ENCODE measurements at regions not wholly inside any gene's neighbourhood (a gene's known extent, or its start where the extent isn't known, plus 50 kb on each side); places are given as distances from the start of the nearest gene placed in this dataset.

- DNase-seq, result no peak
Measured at GRCh38 chr3:22977650-22978289, 225.4 kb upstream of the UBE2E2 start.

- DNase-seq, result no peak
Measured at GRCh38 chr3:22979581-22979980, 223.5 kb upstream of the UBE2E2 start.

GRCh38 chr3:22980346-22980745 lies 222.8 kb upstream of the UBE2E2 start:
- DNase-seq, result no peak

GRCh38 chr3:22981166-22981565 lies 222.0 kb upstream of the UBE2E2 start:
- DNase-seq, result no peak

- no peak for DNase-seq
Measured at GRCh38 chr3:22981861-22982260, 221.3 kb upstream of the UBE2E2 start.

- no peak for DNase-seq
Measured at GRCh38 chr3:22982981-22983587, 220.0 kb upstream of the UBE2E2 start.

- no peak for DNase-seq
Measured at GRCh38 chr3:22986958-22987357, 216.2 kb upstream of the UBE2E2 start.

- DNase-seq, result no peak
Measured at GRCh38 chr3:22988566-22988965, 214.6 kb upstream of the UBE2E2 start.

GRCh38 chr3:22989716-22990115 lies 213.4 kb upstream of the UBE2E2 start:
- DNase-seq, result no peak

GRCh38 chr3:22990291-22991200 lies 212.6 kb upstream of the UBE2E2 start:
- DNase-seq, result no peak

- DNase-seq, result no peak
Measured at GRCh38 chr3:22994781-22995180, 208.3 kb upstream of the UBE2E2 start.

GRCh38 chr3:22996920-22997571 lies 206.1 kb upstream of the UBE2E2 start:
- no peak for DNase-seq

- DNase-seq, result no peak
Measured at GRCh38 chr3:23000371-23000770, 202.8 kb upstream of the UBE2E2 start.

GRCh38 chr3:23002151-23002550 lies 201.0 kb upstream of the UBE2E2 start:
- DNase-seq, result no peak

GRCh38 chr3:23002836-23003732 lies 200.0 kb upstream of the UBE2E2 start:
- DNase-seq, result no peak

- DNase-seq, result no peak
Measured at GRCh38 chr3:23003733-23004046, 199.4 kb upstream of the UBE2E2 start.

- no peak for DNase-seq
Measured at GRCh38 chr3:23004971-23005370, 198.2 kb upstream of the UBE2E2 start.

GRCh38 chr3:23017801-23018200 lies 185.3 kb upstream of the UBE2E2 start:
- DNase-seq, result no peak

- DNase-seq, result no peak
Measured at GRCh38 chr3:23019596-23020300, 183.4 kb upstream of the UBE2E2 start.

- no peak for DNase-seq
Measured at GRCh38 chr3:23028294-23028693, 174.8 kb upstream of the UBE2E2 start.

GRCh38 chr3:23029001-23029400 lies 174.1 kb upstream of the UBE2E2 start:
- no peak for DNase-seq
